CD14-positive monocyte (primary cell): ENCODE measurements at regions not wholly inside any gene's neighbourhood (a gene's known extent, or its start where the extent isn't known, plus 50 kb on each side); places are given as distances from the start of the nearest gene placed in this dataset.

Source experiments
- DNase-seq, 3 donors: peaks; one replicate each; pipeline ENCODE4 v3.0.0-alpha.2; 2011 to 2022
- H2AFZ ChIP-seq: 2 replicates; pipeline ENCODE4 v1.6.0; 2012; ENCODE audit warnings: mild to moderate bottlenecking, low read depth, low read length, inconsistent platforms; ENCODE audit not compliant: insufficient read depth, poor library complexity, severe bottlenecking
- H3K27ac ChIP-seq, 2 donors: 1 replicate in 1 of 2; 2 replicates in 1 of 2; pipeline ENCODE4 v1.5.1; 2012 to 2013; ENCODE audit warnings: low read length in 2 of 2, control low read depth in 1 of 2, inconsistent platforms in 1 of 2, low read depth in 1 of 2, mild to moderate bottlenecking in 1 of 2
- H3K27me3 ChIP-seq, 2 donors: one replicate each; pipeline versions ENCODE4 v1.6.0 to v1.6.1; 2011 to 2013; ENCODE audit warnings: low read length in 2 of 2; ENCODE audit not compliant: control insufficient read depth in 2 of 2, insufficient read depth in 2 of 2
- H3K36me3 ChIP-seq, 2 donors: replicated peaks in 1 of 2; 1 replicate in 1 of 2; 2 replicates in 1 of 2; pipeline versions ENCODE4 v1.5.1 to v1.6.1; 2012 to 2013; ENCODE audit warnings: low read length in 2 of 2, control low read depth in 1 of 2, inconsistent platforms in 1 of 2, mild to moderate bottlenecking in 1 of 2; ENCODE audit not compliant: insufficient read depth in 2 of 2, control insufficient read depth in 1 of 2
- H3K4me1 ChIP-seq, 2 donors: 1 replicate in 1 of 2; 2 replicates in 1 of 2; pipeline versions ENCODE4 v1.5.1 to v1.6.1; 2012 to 2013; ENCODE audit warnings: low read length in 2 of 2, control low read depth in 1 of 2, inconsistent platforms in 1 of 2, mild to moderate bottlenecking in 1 of 2, moderate library complexity in 1 of 2; ENCODE audit not compliant: insufficient read depth in 2 of 2, control insufficient read depth in 1 of 2
- H3K4me2 ChIP-seq: replicated peaks from 2 replicates; pipeline ENCODE3; 2012; ENCODE audit warnings: low read length, moderate library complexity, mild to moderate bottlenecking; ENCODE audit not compliant: poor library complexity, severe bottlenecking; ENCODE audit errors: extremely low read depth
- H3K4me3 ChIP-seq, 3 experiments: fragments of 200-600 bp in 1 of 3; sonication (generic) in 1 of 3; replicated peaks in 1 of 3; 1 replicate in 2 of 3; 2 replicates in 1 of 3; pipeline ENCODE4 v1.5.1; 2011 to 2013; ENCODE audit warnings: low read length in 3 of 3, mild to moderate bottlenecking in 3 of 3, control low read depth in 2 of 3, low read depth in 2 of 3, inconsistent platforms in 1 of 3, moderate library complexity in 1 of 3
- H3K79me2 ChIP-seq: 2 replicates; pipeline ENCODE4 v1.6.0; 2012; ENCODE audit warnings: mild to moderate bottlenecking, control low read depth, inconsistent platforms, low read length, moderate library complexity; ENCODE audit not compliant: insufficient read depth
- H3K9ac ChIP-seq: 2 replicates; pipeline ENCODE4 v1.6.0; 2017; ENCODE audit warnings: low read length, mild to moderate bottlenecking; ENCODE audit not compliant: insufficient read depth, poor library complexity, severe bottlenecking
- H3K9me3 ChIP-seq, 2 donors: replicated peaks in 1 of 2; 1 replicate in 1 of 2; 2 replicates in 1 of 2; pipeline versions ENCODE4 v1.5.1 to v1.6.1; 2012 to 2013; ENCODE audit warnings: low read length in 2 of 2, control low read depth in 1 of 2; ENCODE audit not compliant: control insufficient read depth in 1 of 2, insufficient read depth in 1 of 2
- H4K20me1 ChIP-seq: 2 replicates; pipeline ENCODE4 v1.6.0; 2012; ENCODE audit warnings: mild to moderate bottlenecking, low read length, control low read depth, moderate library complexity; ENCODE audit not compliant: insufficient read depth
- H3K27ac Mint-ChIP-seq, 7 donors: one replicate each; pipeline ENCODE4 v1.8.0; 2020; ENCODE audit warnings: mild to moderate bottlenecking in 7 of 7, mixed read lengths in 7 of 7, moderate library complexity in 6 of 7, inconsistent platforms in 2 of 7
- H3K27me3 Mint-ChIP-seq, 3 donors: one replicate each; pipeline ENCODE4 v1.8.0; 2021 to 2022; ENCODE audit warnings: low read depth in 3 of 3, mild to moderate bottlenecking in 3 of 3, mixed read lengths in 3 of 3, moderate library complexity in 3 of 3, inconsistent platforms in 1 of 3
- H3K36me3 Mint-ChIP-seq, 2 donors: one replicate each; pipeline ENCODE4 v1.8.0; 2020; ENCODE audit warnings: mixed read lengths in 2 of 2, inconsistent platforms in 1 of 2, mild to moderate bottlenecking in 1 of 2
- H3K4me1 Mint-ChIP-seq: one replicate; pipeline ENCODE4 v1.8.0; 2020; ENCODE audit warnings: mild to moderate bottlenecking, mixed read lengths
- H3K4me3 Mint-ChIP-seq, 2 donors: one replicate each; pipeline ENCODE4 v1.8.0; 2020; ENCODE audit warnings: mild to moderate bottlenecking in 2 of 2, mixed read lengths in 2 of 2, moderate library complexity in 1 of 2
- H3K9me3 Mint-ChIP-seq, 7 donors: one replicate each; pipeline ENCODE4 v1.8.0; 2020 to 2022; ENCODE audit warnings: mixed read lengths in 7 of 7, mild to moderate bottlenecking in 6 of 7, moderate library complexity in 6 of 7, inconsistent platforms in 2 of 7
- WGBS: methylation state at CpG from one replicate; pipeline ENCODE4 v1.1.5; 2013; ENCODE audit warnings: missing lambda C conversion rate; ENCODE audit not compliant: insufficient coverage; 5-methylcytosine and 5-hydroxymethylcytosine counted together
- intact Hi-C, 2 donors: fragments of 100-400 bp; cut with micrococcal nuclease; formaldehyde crosslinking; loops; one replicate each; pipeline versions ENCODE4 v1.15.0 to v1.15.1; 2023
- TF ChIP-seq, protein P1 (sequence below): fragments of 200-600 bp; IDR thresholded peaks from one replicate; pipeline ENCODE4 v1.8.0; 2022; ENCODE audit warnings: antibody characterized with exemption, mild to moderate bottlenecking

DNA sequence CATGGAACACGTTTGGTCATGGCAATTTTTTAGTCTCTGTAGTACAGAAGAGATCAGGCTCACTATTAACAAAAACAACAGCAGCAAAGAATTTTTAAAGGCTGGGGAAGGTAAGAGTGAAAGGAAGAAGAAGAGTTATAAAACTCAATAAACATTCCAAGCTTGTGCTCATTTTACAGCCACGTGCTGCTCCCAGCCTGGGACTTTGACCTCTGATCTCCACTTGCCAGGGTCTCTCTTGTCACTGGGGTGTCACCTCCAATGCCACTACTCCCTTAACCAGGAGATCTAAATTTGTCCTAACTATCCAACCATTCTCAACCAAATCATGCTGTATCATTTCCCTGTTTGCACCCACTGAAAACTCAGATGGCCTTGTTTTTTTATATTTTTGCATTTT lies 605.1 kb downstream of the VRK1 start:
- Mint-ChIP-seq H3K36me3 (no peaks in the 10 kb centered on the region), H3K27ac (no peak overlapping the region), H3K9me3 (peaks cover 0 to 3% (median 0%) of the 10 kb centered on the region in 7 donors), H3K4me3 (no peak overlapping the region), H3K4me1 (no peaks in the 10 kb centered on the region), H3K27me3 (peaks cover 4 to 7% (median 5%) of the 10 kb centered on the region in 3 donors)
- Histone ChIP-seq H3K9ac (no peak overlapping the region), H3K4me1 (no peaks in the 10 kb centered on the region), H3K9me3 (no peaks in the 10 kb centered on the region), H3K79me2 (no peaks in the 10 kb centered on the region), H4K20me1 (no peaks in the 10 kb centered on the region), H3K36me3 (no peaks in the 10 kb centered on the region), H3K27ac (no peak overlapping the region), H3K27me3 (no peaks in the 10 kb centered on the region), H3K4me2 (no peak overlapping the region), H3K4me3 (no peak overlapping the region), H2AFZ (no peak overlapping the region)
- no peak for DNase-seq
- WGBS, result 73% methylated on average over 1 of the region's 2 CpGs
- intact Hi-C loops, result no loop called here
- TF ChIP-seq, protein P1, sequence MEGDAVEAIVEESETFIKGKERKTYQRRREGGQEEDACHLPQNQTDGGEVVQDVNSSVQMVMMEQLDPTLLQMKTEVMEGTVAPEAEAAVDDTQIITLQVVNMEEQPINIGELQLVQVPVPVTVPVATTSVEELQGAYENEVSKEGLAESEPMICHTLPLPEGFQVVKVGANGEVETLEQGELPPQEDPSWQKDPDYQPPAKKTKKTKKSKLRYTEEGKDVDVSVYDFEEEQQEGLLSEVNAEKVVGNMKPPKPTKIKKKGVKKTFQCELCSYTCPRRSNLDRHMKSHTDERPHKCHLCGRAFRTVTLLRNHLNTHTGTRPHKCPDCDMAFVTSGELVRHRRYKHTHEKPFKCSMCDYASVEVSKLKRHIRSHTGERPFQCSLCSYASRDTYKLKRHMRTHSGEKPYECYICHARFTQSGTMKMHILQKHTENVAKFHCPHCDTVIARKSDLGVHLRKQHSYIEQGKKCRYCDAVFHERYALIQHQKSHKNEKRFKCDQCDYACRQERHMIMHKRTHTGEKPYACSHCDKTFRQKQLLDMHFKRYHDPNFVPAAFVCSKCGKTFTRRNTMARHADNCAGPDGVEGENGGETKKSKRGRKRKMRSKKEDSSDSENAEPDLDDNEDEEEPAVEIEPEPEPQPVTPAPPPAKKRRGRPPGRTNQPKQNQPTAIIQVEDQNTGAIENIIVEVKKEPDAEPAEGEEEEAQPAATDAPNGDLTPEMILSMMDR, result no peak

DNA sequence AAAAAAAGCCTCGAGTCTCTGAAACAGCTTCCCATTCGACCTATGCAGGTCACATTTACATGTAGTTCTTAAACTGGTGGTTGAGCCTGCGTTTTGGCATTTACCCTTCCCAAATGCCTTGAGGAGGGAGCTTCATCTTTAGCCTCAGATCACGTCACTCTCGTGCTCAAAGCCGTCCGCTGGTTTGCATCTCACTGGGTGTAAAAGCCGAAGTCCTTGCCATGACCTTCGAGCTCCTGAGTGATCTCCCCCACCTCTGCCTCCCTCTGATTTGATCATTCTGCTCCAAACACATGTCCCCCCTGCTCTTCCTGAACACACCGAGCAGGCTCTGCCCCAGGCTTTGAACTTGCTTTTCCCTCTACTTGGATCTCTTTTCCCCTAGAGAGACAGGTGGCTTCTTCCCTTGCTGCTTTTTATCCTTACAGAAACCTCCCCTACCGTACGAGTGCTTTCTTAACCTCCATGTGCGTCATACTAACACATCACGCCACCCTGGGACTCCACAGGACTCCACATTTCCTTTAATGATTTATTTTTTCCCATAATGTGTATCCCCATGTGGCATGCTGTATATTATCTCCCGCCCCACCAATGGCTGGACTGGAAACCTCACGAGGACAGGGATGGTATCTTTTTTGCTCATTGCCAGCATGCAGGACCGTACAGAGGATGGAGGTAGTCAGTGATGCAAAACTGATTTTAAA lies 610.7 kb downstream of the VRK1 start:
- no peaks in the 10 kb centered on the region for H3K4me1 ChIP-seq
- no peak overlapping the region for H3K4me3 ChIP-seq
- no peaks in the 10 kb centered on the region for H3K79me2 ChIP-seq
- peaks cover 0 to 2% (median 0%) of the 10 kb centered on the region in 7 donors for H3K9me3 Mint-ChIP-seq
- H3K36me3 ChIP-seq, result no peaks in the 10 kb centered on the region
- TF ChIP-seq, protein P1, result no peak
- H3K9me3 ChIP-seq, result peaks cover 0 to 13% of the 10 kb centered on the region in 2 donors
- no peak overlapping the region for H3K27ac ChIP-seq
- no peak overlapping the region for H3K9ac ChIP-seq
- peaks cover 7 to 12% (median 8%) of the 10 kb centered on the region in 3 donors for H3K27me3 Mint-ChIP-seq
- peaks cover 28 to 38% of the 10 kb centered on the region in 2 donors for H3K27me3 ChIP-seq
- no peak for DNase-seq
- no peaks in the 10 kb centered on the region for H3K36me3 Mint-ChIP-seq
- WGBS, result 83% methylated on average over 9 of the region's 17 CpGs
- H3K4me2 ChIP-seq, result no peak overlapping the region
- H3K27ac Mint-ChIP-seq, result no peak overlapping the region
- H4K20me1 ChIP-seq, result no peaks in the 10 kb centered on the region
- intact Hi-C loops, result no loop called here
- peak overlapping the region in 1 of 2 donors; percentile 18 for H3K4me3 Mint-ChIP-seq
- no peak overlapping the region for H2AFZ ChIP-seq
- no peaks in the 10 kb centered on the region for H3K4me1 Mint-ChIP-seq
